Lower leg skin (tissue), 4 donors: ENCODE measurements at regions not wholly inside any gene's neighbourhood (a gene's known extent, or its start where the extent isn't known, plus 50 kb on each side); places are given as distances from the start of the nearest gene placed in this dataset.
"Not testable (repeated sequence)": the region's sequence is repeated elsewhere in the genome, so short reads cannot be mapped to it uniquely, and the experiment has no call there.

ENCODE experiments used
- DNase-seq, 2 donors: peaks; one replicate each; pipeline ENCODE4 v3.0.0-alpha.2; 2019; ENCODE audit warnings: low spot score in 2 of 2
- H3K4me3 ChIP-seq: fragments of 200-600 bp; sonication (generic); 2 replicates; pipeline ENCODE4 v1.5.1; 2017; ENCODE audit warnings: mild to moderate bottlenecking, low read depth; ENCODE audit not compliant: poor library complexity, severe bottlenecking
- POLR2A ChIP-seq, 2 donors: fragments of 450-650 bp; IDR thresholded peaks; one replicate each; pipeline ENCODE4 v1.6.1; 2016 to 2017; ENCODE audit warnings: antibody characterized with exemption in 2 of 2, mild to moderate bottlenecking in 1 of 2, moderate library complexity in 1 of 2
- WGBS, 2 donors: methylation state at CpG; one replicate each; pipeline ENCODE4 v1.1.5; 2018; 5-methylcytosine and 5-hydroxymethylcytosine counted together
- intact Hi-C: fragments of 100-400 bp; cut with DNase I; formaldehyde crosslinking; loops from one replicate; pipeline ENCODE4 v1.15.0; 2023; ENCODE audit warnings: low total_unique reads
- TF ChIP-seq, protein P1 (sequence below), 3 donors: fragments of 450-650 bp; IDR thresholded peaks; one replicate each; pipeline ENCODE4 v1.5.1; 2016; ENCODE audit warnings: antibody characterized with exemption in 3 of 3, mild to moderate bottlenecking in 3 of 3, moderate library complexity in 2 of 3

- intact Hi-C loops = no loop called here
- no peak for DNase-seq
- WGBS, 2 donors = 87 to 91% methylated on average over 2 of the region's 2 CpGs
- H3K4me3 ChIP-seq = no peak overlapping the region
- TF ChIP-seq, protein P1, sequence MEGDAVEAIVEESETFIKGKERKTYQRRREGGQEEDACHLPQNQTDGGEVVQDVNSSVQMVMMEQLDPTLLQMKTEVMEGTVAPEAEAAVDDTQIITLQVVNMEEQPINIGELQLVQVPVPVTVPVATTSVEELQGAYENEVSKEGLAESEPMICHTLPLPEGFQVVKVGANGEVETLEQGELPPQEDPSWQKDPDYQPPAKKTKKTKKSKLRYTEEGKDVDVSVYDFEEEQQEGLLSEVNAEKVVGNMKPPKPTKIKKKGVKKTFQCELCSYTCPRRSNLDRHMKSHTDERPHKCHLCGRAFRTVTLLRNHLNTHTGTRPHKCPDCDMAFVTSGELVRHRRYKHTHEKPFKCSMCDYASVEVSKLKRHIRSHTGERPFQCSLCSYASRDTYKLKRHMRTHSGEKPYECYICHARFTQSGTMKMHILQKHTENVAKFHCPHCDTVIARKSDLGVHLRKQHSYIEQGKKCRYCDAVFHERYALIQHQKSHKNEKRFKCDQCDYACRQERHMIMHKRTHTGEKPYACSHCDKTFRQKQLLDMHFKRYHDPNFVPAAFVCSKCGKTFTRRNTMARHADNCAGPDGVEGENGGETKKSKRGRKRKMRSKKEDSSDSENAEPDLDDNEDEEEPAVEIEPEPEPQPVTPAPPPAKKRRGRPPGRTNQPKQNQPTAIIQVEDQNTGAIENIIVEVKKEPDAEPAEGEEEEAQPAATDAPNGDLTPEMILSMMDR (IDR thresholded peaks at IDR 0.05) = no peak
- TF ChIP-seq POLR2A (IDR thresholded peaks at IDR 0.05) = no peak
These were observed 126.8 kb upstream of the BEND6 start for GRCh38 chr6:56827908-56828649.

DNA sequence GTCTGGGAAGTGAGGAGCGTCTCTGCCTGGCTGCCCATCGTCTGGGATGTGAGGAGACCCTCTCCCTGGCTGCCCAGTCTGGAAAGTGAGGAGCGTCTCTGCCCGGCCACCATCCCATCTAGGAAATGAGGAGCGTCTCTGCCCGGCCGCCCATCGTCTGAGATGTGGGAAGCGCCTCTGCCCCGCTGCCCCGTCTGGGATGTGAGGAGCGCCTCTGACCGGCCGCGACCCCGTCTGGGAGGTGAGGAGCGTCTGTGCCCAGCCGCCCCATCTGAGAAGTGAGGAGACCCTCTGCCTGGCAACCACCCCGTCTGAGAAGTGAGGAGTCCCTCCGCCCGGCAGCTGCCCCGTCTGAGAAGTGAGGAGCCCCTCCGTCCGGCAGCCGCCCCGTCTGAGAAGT is 130.5 kb upstream of the BEND6 start:
- DNase-seq, intact Hi-C loops, H3K4me3 ChIP-seq: not testable (repeated sequence)
- 93 to 94% methylated on average over 16 to 19 of the region's 26 CpGs for WGBS, 2 donors

DNA sequence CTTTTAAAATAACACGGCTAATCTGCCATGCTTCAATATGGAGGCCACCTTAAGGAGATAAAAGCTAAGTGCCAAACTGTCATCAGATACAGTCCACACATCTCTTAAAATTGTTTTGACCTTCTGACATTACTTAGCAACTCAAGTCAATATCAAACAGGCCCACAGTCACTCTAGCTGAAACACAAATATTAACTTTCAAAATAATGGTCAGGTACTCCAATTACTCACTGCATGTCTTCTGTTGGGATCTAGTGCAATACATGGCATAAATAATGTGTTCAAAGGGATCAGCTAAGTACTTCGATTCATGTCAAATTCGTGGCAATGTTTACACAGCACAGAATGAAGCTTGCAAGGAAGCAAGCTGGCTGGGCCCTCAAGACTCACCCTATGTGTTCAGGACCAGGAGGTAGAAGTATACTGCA is 133.9 kb upstream of the BEND6 start:
- 63 to 80% methylated on average over 3 of the region's 3 CpGs for WGBS, 2 donors
- TF ChIP-seq, protein P1 (IDR thresholded peaks at IDR 0.05) = no peak
- TF ChIP-seq POLR2A (IDR thresholded peaks at IDR 0.05) = no peak
- no peak overlapping the region for H3K4me3 ChIP-seq
- DNase-seq = no peak
- intact Hi-C loops = no loop called here

DNA sequence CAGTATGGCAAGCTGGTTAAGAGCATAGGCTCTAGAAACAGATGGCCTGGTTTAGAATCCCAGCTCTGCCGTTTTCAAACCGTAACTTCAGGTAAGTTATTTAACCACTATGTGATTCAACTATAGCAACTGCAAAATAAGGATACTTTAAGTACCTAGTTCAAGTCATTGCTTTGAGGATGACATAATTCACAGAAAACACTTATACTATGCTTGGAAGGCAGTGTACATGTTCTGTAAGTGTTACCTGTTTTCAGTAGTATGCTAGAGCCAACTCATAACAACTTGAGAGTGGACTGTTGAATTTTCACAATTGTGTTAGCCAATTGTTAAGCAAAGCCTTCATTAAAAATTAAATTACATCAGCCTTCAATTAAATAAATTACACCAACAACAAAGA is 134.8 kb upstream of the BEND6 start:
- TF ChIP-seq, protein P1 (IDR thresholded peaks at IDR 0.05) = no peak
- no peak for TF ChIP-seq POLR2A (IDR thresholded peaks at IDR 0.05)
- no peak overlapping the region for H3K4me3 ChIP-seq
- 77 to 90% methylated on average over 2 of the region's 2 CpGs for WGBS, 2 donors
- intact Hi-C loops = no loop called here
- no peak for DNase-seq

GRCh38 chr6:56819604-56820003 is 135.3 kb upstream of the BEND6 start:
- 80 to 86% methylated on average over 1 of the region's 1 CpG for WGBS, 2 donors
- no peak overlapping the region for H3K4me3 ChIP-seq
- no peak for TF ChIP-seq POLR2A (IDR thresholded peaks at IDR 0.05)
- TF ChIP-seq, protein P1 (IDR thresholded peaks at IDR 0.05) = no peak
- intact Hi-C loops = no loop called here
- no peak for DNase-seq

DNA sequence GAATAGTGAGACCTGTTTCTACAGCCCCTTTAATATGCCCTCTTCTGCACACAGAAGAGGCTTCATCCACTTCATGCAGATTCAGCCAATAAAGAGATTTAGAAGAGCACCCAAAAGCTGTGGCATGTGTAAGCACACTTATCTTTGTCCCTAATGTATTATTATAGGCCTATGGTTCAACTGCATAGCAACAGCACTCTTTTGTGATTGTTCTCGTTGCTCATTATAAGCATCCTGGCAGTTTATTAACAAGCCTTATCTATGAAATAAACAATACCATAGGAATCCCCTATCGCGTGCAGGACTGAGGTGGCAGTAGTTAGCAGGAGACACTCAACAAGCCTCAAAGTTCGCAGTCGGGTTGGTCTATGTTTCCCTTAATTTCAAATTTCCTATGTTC is 138.5 kb upstream of the BEND6 start:
- no peak for DNase-seq
- WGBS, 2 donors = 87 to 88% methylated on average over 5 of the region's 5 CpGs
- no peak for TF ChIP-seq POLR2A (IDR thresholded peaks at IDR 0.05)
- TF ChIP-seq, protein P1 (IDR thresholded peaks at IDR 0.05) = no peak
- intact Hi-C loops = no loop called here
- no peak overlapping the region for H3K4me3 ChIP-seq
